CD14-positive monocyte (primary cell): ENCODE measurements at regions not wholly inside any gene's neighbourhood (a gene's known extent, or its start where the extent isn't known, plus 50 kb on each side); places are given as distances from the start of the nearest gene placed in this dataset.

ENCODE experiments used
- DNase-seq, 3 donors: peaks; one replicate each; pipeline ENCODE4 v3.0.0-alpha.2; 2011 to 2022
- H2AFZ ChIP-seq: 2 replicates; pipeline ENCODE4 v1.6.0; 2012; ENCODE audit warnings: mild to moderate bottlenecking, low read depth, low read length, inconsistent platforms; ENCODE audit not compliant: insufficient read depth, poor library complexity, severe bottlenecking
- H3K27ac ChIP-seq, 2 donors: 1 replicate in 1 of 2; 2 replicates in 1 of 2; pipeline ENCODE4 v1.5.1; 2012 to 2013; ENCODE audit warnings: low read length in 2 of 2, control low read depth in 1 of 2, inconsistent platforms in 1 of 2, low read depth in 1 of 2, mild to moderate bottlenecking in 1 of 2
- H3K27me3 ChIP-seq, 2 donors: one replicate each; pipeline versions ENCODE4 v1.6.0 to v1.6.1; 2011 to 2013; ENCODE audit warnings: low read length in 2 of 2; ENCODE audit not compliant: control insufficient read depth in 2 of 2, insufficient read depth in 2 of 2
- H3K36me3 ChIP-seq, 2 donors: replicated peaks in 1 of 2; 1 replicate in 1 of 2; 2 replicates in 1 of 2; pipeline versions ENCODE4 v1.5.1 to v1.6.1; 2012 to 2013; ENCODE audit warnings: low read length in 2 of 2, control low read depth in 1 of 2, inconsistent platforms in 1 of 2, mild to moderate bottlenecking in 1 of 2; ENCODE audit not compliant: insufficient read depth in 2 of 2, control insufficient read depth in 1 of 2
- H3K4me1 ChIP-seq, 2 donors: 1 replicate in 1 of 2; 2 replicates in 1 of 2; pipeline versions ENCODE4 v1.5.1 to v1.6.1; 2012 to 2013; ENCODE audit warnings: low read length in 2 of 2, control low read depth in 1 of 2, inconsistent platforms in 1 of 2, mild to moderate bottlenecking in 1 of 2, moderate library complexity in 1 of 2; ENCODE audit not compliant: insufficient read depth in 2 of 2, control insufficient read depth in 1 of 2
- H3K4me2 ChIP-seq: replicated peaks from 2 replicates; pipeline ENCODE3; 2012; ENCODE audit warnings: low read length, moderate library complexity, mild to moderate bottlenecking; ENCODE audit not compliant: poor library complexity, severe bottlenecking; ENCODE audit errors: extremely low read depth
- H3K4me3 ChIP-seq, 3 experiments: fragments of 200-600 bp in 1 of 3; sonication (generic) in 1 of 3; replicated peaks in 1 of 3; 1 replicate in 2 of 3; 2 replicates in 1 of 3; pipeline ENCODE4 v1.5.1; 2011 to 2013; ENCODE audit warnings: low read length in 3 of 3, mild to moderate bottlenecking in 3 of 3, control low read depth in 2 of 3, low read depth in 2 of 3, inconsistent platforms in 1 of 3, moderate library complexity in 1 of 3
- H3K79me2 ChIP-seq: 2 replicates; pipeline ENCODE4 v1.6.0; 2012; ENCODE audit warnings: mild to moderate bottlenecking, control low read depth, inconsistent platforms, low read length, moderate library complexity; ENCODE audit not compliant: insufficient read depth
- H3K9ac ChIP-seq: 2 replicates; pipeline ENCODE4 v1.6.0; 2017; ENCODE audit warnings: low read length, mild to moderate bottlenecking; ENCODE audit not compliant: insufficient read depth, poor library complexity, severe bottlenecking
- H3K9me3 ChIP-seq, 2 donors: replicated peaks in 1 of 2; 1 replicate in 1 of 2; 2 replicates in 1 of 2; pipeline versions ENCODE4 v1.5.1 to v1.6.1; 2012 to 2013; ENCODE audit warnings: low read length in 2 of 2, control low read depth in 1 of 2; ENCODE audit not compliant: control insufficient read depth in 1 of 2, insufficient read depth in 1 of 2
- H4K20me1 ChIP-seq: 2 replicates; pipeline ENCODE4 v1.6.0; 2012; ENCODE audit warnings: mild to moderate bottlenecking, low read length, control low read depth, moderate library complexity; ENCODE audit not compliant: insufficient read depth
- H3K27ac Mint-ChIP-seq, 7 donors: one replicate each; pipeline ENCODE4 v1.8.0; 2020; ENCODE audit warnings: mild to moderate bottlenecking in 7 of 7, mixed read lengths in 7 of 7, moderate library complexity in 6 of 7, inconsistent platforms in 2 of 7
- H3K27me3 Mint-ChIP-seq, 3 donors: one replicate each; pipeline ENCODE4 v1.8.0; 2021 to 2022; ENCODE audit warnings: low read depth in 3 of 3, mild to moderate bottlenecking in 3 of 3, mixed read lengths in 3 of 3, moderate library complexity in 3 of 3, inconsistent platforms in 1 of 3
- H3K36me3 Mint-ChIP-seq, 2 donors: one replicate each; pipeline ENCODE4 v1.8.0; 2020; ENCODE audit warnings: mixed read lengths in 2 of 2, inconsistent platforms in 1 of 2, mild to moderate bottlenecking in 1 of 2
- H3K4me1 Mint-ChIP-seq: one replicate; pipeline ENCODE4 v1.8.0; 2020; ENCODE audit warnings: mild to moderate bottlenecking, mixed read lengths
- H3K4me3 Mint-ChIP-seq, 2 donors: one replicate each; pipeline ENCODE4 v1.8.0; 2020; ENCODE audit warnings: mild to moderate bottlenecking in 2 of 2, mixed read lengths in 2 of 2, moderate library complexity in 1 of 2
- H3K9me3 Mint-ChIP-seq, 7 donors: one replicate each; pipeline ENCODE4 v1.8.0; 2020 to 2022; ENCODE audit warnings: mixed read lengths in 7 of 7, mild to moderate bottlenecking in 6 of 7, moderate library complexity in 6 of 7, inconsistent platforms in 2 of 7
- WGBS: methylation state at CpG from one replicate; pipeline ENCODE4 v1.1.5; 2013; ENCODE audit warnings: missing lambda C conversion rate; ENCODE audit not compliant: insufficient coverage; 5-methylcytosine and 5-hydroxymethylcytosine counted together
- intact Hi-C, 2 donors: fragments of 100-400 bp; cut with micrococcal nuclease; formaldehyde crosslinking; loops; one replicate each; pipeline versions ENCODE4 v1.15.0 to v1.15.1; 2023
- TF ChIP-seq, protein P1 (sequence below): fragments of 200-600 bp; IDR thresholded peaks from one replicate; pipeline ENCODE4 v1.8.0; 2022; ENCODE audit warnings: antibody characterized with exemption, mild to moderate bottlenecking

DNA sequence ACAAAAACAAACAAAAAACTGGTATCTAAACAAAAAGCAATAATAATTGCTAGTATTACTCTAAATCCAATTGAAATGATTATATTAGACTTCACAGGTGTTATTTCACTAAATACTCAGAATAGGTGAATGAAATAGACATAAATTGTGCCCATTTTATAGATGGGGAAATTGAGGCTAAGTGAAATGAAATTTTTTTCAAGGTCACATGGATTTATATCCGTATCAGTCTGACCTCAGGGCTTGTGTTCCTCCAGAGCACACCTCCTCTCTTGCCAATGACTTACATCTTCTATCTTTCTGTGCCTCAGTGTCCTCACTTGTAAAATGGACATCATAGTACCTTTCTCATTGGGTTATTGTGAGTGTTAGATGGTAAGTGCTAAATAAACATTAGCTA is 72.3 kb downstream of the GP2 start:
- Histone ChIP-seq H4K20me1 (no peaks in the 10 kb centered on the region), H3K4me3 (no peak overlapping the region), H3K9ac (no peak overlapping the region), H3K4me1 (peaks cover 0 to 8% of the 10 kb centered on the region in 2 donors), H3K79me2 (no peaks in the 10 kb centered on the region), H2AFZ (no peak overlapping the region), H3K4me2 (no peak overlapping the region), H3K27ac (no peak overlapping the region), H3K9me3 (no peaks in the 10 kb centered on the region), H3K27me3 (no peaks in the 10 kb centered on the region), H3K36me3 (no peaks in the 10 kb centered on the region)
- Mint-ChIP-seq H3K4me1 (peaks cover 7% of the 10 kb centered on the region), H3K9me3 (peaks cover 0 to 7% (median 3%) of the 10 kb centered on the region in 7 donors), H3K27ac (no peak overlapping the region), H3K4me3 (no peak overlapping the region), H3K27me3 (peaks cover 0 to 2% (median 0%) of the 10 kb centered on the region in 3 donors), H3K36me3 (no peaks in the 10 kb centered on the region)
- no CpG with 5 or more reads among the region's 1 CpG for WGBS
- TF ChIP-seq, protein P1, sequence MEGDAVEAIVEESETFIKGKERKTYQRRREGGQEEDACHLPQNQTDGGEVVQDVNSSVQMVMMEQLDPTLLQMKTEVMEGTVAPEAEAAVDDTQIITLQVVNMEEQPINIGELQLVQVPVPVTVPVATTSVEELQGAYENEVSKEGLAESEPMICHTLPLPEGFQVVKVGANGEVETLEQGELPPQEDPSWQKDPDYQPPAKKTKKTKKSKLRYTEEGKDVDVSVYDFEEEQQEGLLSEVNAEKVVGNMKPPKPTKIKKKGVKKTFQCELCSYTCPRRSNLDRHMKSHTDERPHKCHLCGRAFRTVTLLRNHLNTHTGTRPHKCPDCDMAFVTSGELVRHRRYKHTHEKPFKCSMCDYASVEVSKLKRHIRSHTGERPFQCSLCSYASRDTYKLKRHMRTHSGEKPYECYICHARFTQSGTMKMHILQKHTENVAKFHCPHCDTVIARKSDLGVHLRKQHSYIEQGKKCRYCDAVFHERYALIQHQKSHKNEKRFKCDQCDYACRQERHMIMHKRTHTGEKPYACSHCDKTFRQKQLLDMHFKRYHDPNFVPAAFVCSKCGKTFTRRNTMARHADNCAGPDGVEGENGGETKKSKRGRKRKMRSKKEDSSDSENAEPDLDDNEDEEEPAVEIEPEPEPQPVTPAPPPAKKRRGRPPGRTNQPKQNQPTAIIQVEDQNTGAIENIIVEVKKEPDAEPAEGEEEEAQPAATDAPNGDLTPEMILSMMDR: no peak
- intact Hi-C loops: no loop called here
- DNase-seq: no peak

- H2AFZ ChIP-seq: no peak overlapping the region
- H3K79me2 ChIP-seq: no peaks in the 10 kb centered on the region
- H3K27ac ChIP-seq: no peak overlapping the region
- no peaks in the 10 kb centered on the region for H3K36me3 ChIP-seq
- Mint-ChIP-seq H3K27ac (no peak overlapping the region), H3K27me3 (peaks cover 0 to 2% (median 0%) of the 10 kb centered on the region in 3 donors), H3K36me3 (no peaks in the 10 kb centered on the region), H3K4me1 (no peaks in the 10 kb centered on the region), H3K9me3 (peaks cover 0 to 5% (median 0%) of the 10 kb centered on the region in 7 donors), H3K4me3 (no peak overlapping the region)
- no peak overlapping the region for H3K4me3 ChIP-seq
- no peaks in the 10 kb centered on the region for H3K4me1 ChIP-seq
- TF ChIP-seq, protein P1: no peak
- H3K9me3 ChIP-seq: no peaks in the 10 kb centered on the region
- H4K20me1 ChIP-seq: no peaks in the 10 kb centered on the region
- no peaks in the 10 kb centered on the region for H3K27me3 ChIP-seq
- no peak overlapping the region for H3K9ac ChIP-seq
- WGBS: no CpG with 5 or more reads among the region's 2 CpGs
- intact Hi-C loops: no loop called here
- DNase-seq: no peak
- no peak overlapping the region for H3K4me2 ChIP-seq
Measured at GRCh38 chr16:20253825-20254224, 73.5 kb downstream of the GP2 start.
